ENCODE measurements at regions not wholly inside any gene's neighbourhood (a gene's known extent, or its start where the extent isn't known, plus 50 kb on each side); places are given as distances from the start of the nearest gene placed in this dataset.
A peak's percentile ranks its signal among the peaks of the same experiment; 100 is the strongest.
"Not testable (repeated sequence)": the region's sequence is repeated elsewhere in the genome, so short reads cannot be mapped to it uniquely, and the experiment has no call there.

GRCh38 chr9:1919229-1919628, 95.9 kb upstream of the SMARCA2 start:
- no peak for DNase-seq (ENCODE audit: low read depth)

- no peak for DNase-seq (ENCODE audit: low read depth)
Observed at GRCh38 chr9:1920386-1920785, 94.8 kb upstream of the SMARCA2 start.

DNA sequence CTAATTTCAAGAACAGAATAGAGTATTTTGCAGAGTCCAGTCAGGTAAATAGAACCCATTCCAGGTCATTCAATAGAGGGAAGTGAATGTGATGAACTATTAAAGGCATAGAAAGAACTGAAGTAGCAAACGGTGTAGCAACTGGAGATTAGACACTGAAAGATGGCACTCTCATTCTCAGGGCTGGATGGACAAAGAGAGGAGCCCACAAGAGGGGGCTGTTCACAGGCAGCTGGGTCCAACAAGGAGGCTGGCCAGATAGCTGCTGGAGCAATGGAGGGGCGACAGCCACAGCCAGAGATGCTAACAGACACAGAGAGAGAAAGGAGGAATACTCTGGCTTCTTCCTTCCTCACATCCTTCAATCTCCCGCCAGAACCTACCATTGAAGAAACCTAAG, 93.1 kb upstream of the SMARCA2 start:
- DNase-seq (ENCODE audit: low read depth) = no peak

- no peak for DNase-seq (ENCODE audit: low read depth)
Observed at GRCh38 chr9:1927546-1927945, 87.6 kb upstream of the SMARCA2 start.

DNA sequence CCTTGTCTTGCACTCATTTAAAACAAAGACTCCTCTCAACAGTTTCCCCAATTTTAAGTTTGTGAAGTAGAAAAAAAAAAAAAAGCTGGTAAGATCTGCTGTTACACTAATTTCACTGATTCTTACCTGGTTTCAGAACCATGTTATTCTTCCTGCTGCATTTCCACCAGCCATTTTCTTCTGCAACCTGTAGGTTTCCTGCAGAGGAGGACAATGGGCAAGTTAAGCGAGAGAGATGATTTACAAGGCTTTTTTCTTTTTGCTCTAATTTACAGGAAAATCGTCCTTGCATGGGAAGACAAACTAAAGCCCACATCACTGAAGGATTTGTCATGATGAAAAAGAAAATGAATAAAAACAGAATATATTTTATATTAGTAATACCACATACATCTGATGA, 86.0 kb upstream of the SMARCA2 start:
- no peak for DNase-seq (ENCODE audit: low read depth)

- no peak for DNase-seq (ENCODE audit: low read depth)
Observed at GRCh38 chr9:1929722-1930244, 85.4 kb upstream of the SMARCA2 start.

- DNase-seq (ENCODE audit: low read depth) = not testable (repeated sequence)
Observed at GRCh38 chr9:1930245-1930736, 84.9 kb upstream of the SMARCA2 start.

GRCh38 chr9:1938135-1938534, 77.0 kb upstream of the SMARCA2 start:
- no peak for DNase-seq (ENCODE audit: low read depth)

DNA sequence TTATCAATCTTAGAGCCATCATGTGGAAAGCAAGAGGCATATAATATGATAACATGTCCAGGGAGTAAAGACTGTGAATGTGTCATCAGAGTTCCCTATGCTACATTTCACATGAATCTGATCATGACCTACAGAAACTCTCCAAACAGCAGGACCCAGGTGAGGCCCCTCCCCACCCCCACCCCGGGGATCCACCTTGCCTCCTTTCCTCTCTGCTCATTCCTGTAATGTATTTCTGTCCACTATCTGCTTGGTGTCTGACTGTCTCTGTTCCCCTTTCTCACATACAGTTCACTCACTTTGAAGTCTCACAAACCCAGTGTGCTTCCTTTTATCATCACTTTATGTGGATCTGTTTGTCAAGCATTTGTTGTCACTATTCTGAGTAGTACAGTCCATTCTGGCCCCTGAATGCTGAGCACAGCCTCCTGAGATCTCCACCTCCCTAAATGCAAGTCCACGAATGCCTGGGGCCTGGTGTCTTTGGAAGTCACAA, 76.4 kb upstream of the SMARCA2 start:
- no peak for DNase-seq (ENCODE audit: low read depth)

DNA sequence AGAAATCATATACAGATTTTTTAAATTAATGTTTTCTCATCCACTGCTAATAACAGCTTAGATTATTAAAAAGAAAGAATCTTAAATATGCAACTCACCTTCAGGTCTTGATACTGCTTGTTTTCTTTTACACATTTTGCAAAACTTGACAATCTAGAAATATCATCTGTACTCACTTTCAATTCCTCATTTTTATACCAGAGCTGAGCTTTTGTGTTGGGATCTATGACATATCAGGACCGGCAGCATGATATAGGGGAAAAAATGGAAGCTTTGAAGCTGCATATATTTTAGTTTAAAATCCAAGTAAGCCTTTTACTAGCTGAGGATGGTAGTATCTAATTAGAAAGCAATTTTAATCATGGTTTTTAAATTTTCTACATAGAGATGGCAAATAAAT, 75.7 kb upstream of the SMARCA2 start:
- DNase-seq (ENCODE audit: low read depth) = no peak

- DNase-seq (ENCODE audit: low read depth) = peak; percentile 27
Observed at GRCh38 chr9:1939926-1940368, 75.2 kb upstream of the SMARCA2 start.

GRCh38 chr9:1941989-1942388, 73.2 kb upstream of the SMARCA2 start:
- DNase-seq (ENCODE audit: low read depth) = peak; percentile 38

DNA sequence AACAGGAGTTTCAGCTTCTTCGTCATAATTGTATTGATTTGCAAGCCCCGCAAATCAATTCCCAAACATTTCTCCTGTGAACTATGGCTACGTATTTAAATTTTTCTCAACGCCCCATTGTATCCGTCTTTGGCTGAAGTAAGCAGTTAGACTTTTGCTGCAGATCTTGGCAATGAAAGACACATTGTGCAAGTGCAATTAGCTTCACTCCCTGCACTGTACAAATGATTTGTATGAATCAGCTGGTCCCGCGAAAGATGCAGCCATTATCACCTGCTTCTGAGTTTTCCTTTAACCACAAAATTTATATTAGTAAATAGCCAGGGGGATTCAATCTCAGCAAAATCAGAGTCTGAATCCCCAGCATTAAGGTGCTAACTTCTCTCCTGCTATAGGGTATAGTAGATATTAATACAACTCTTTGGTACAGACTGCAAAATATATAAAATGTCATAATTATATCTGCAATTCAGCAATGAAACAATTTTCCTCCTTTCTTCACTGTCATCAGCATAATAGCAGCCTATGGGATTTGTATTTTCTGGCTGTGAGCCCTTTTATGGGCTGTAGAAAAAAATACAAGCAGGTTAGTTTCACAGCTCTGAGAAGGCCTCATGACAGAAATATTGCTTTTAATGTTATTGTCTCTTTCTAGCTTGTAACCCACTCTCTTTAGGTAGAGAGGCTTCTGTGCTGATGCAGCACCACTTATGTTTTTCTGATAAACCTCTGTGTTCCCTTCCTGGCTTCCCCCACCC, 68.4 kb upstream of the SMARCA2 start:
- no peak for DNase-seq (ENCODE audit: low read depth)

- DNase-seq (ENCODE audit: low read depth) = no peak
Observed at GRCh38 chr9:1947438-1947837, 67.7 kb upstream of the SMARCA2 start.

- no peak for DNase-seq (ENCODE audit: low read depth)
Observed at GRCh38 chr9:1948541-1948940, 66.6 kb upstream of the SMARCA2 start.

- no peak for DNase-seq (ENCODE audit: low read depth)
Observed at GRCh38 chr9:1951446-1951845, 63.7 kb upstream of the SMARCA2 start.

DNA sequence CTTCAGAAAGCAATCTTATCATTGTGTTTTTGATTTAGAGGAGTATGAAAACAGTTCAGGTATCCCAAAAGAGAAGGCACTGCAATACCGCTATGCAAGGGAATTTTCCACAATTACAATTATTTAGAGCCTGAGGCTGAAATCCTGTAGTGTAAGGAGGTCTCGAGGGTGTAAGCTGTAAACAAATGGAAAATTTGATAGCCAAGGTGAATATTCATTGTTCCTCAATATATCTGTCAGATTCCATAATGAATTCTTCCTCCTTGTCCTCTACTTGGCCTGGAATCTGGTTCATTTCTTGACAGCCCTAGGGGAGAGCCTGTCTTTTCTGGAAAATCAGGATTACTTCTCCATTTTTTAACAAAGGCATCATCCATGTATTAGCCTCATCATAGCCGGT, 63.1 kb upstream of the SMARCA2 start:
- DNase-seq (ENCODE audit: low read depth) = no peak

DNA sequence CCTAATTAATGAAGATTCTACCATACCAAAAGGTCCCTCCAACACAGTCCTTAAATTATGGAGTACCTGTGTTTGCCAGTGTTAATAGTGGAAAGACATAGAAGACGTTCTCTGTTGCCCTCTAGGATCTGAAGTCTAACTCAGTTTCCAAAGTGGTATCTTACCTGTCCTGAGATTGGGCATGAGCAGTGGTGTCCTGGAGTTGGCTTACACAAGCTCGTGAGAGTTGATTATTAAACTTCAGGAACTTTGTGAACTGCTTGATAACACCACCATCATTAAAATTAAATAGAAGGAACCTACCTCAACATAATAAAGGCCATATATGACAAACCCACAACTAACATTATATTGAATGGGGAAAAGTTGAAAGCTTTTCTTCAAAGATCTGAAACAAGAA, 60.9 kb upstream of the SMARCA2 start:
- DNase-seq (ENCODE audit: low read depth) = no peak

DNA sequence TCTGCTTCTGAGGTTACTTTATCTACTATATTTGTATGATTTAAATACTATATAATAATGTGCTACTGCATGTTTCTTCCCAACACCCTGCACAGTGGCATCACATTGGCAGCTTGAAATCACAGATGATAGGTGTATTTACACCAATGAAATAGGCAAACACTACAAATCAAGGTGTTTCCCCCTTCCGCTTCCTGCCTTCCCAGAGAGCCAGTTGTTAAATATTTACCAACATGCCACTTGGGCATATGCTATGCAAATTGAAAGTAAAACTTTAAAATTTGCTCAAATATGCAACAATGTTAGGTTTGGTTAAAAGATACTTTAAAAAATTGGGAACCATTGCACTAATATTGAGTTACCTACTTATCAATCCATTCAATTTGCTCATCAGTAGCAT, 58.2 kb upstream of the SMARCA2 start:
- no peak for DNase-seq (ENCODE audit: low read depth)

- no peak for DNase-seq (ENCODE audit: low read depth)
Observed at GRCh38 chr9:1957856-1958255, 57.3 kb upstream of the SMARCA2 start.

GRCh38 chr9:1959371-1959770, 55.8 kb upstream of the SMARCA2 start:
- no peak for DNase-seq (ENCODE audit: low read depth)

GRCh38 chr9:1960342-1961042, 54.7 kb upstream of the SMARCA2 start:
- no peak for DNase-seq (ENCODE audit: low read depth)

DNA sequence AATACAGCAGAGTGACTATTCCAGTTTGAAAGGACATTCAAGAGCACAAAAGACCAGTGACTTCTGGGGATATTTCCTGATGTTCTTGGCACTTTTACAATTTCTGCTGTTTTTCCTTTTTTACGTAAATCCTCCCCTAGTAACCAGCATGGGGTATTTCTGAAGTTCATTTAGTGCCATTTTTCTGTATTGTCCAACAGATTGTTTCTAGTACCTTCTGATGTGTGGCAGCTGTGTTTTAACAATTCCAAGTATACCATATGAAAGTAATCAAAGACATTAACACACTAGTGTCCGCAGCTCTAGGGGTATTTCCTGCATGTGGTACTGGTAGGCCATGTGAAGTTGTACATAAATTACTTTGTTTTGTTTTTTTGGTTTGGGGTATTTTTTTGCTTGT, 53.0 kb upstream of the SMARCA2 start:
- no peak for DNase-seq (ENCODE audit: low read depth)

All from renal cortical epithelial cell (primary cell).